ENCODE measurements at regions not wholly inside any gene's neighbourhood (a gene's known extent, or its start where the extent isn't known, plus 50 kb on each side); places are given as distances from the start of the nearest gene placed in this dataset.
"Not testable (repeated sequence)": the region's sequence is repeated elsewhere in the genome, so short reads cannot be mapped to it uniquely, and the experiment has no call there.

- DNase-seq (ENCODE audit: low spot score) = peak; percentile 45
Measured at GRCh38 chr21:39082656-39083376, 100.4 kb downstream of the PSMG1 start.

DNA sequence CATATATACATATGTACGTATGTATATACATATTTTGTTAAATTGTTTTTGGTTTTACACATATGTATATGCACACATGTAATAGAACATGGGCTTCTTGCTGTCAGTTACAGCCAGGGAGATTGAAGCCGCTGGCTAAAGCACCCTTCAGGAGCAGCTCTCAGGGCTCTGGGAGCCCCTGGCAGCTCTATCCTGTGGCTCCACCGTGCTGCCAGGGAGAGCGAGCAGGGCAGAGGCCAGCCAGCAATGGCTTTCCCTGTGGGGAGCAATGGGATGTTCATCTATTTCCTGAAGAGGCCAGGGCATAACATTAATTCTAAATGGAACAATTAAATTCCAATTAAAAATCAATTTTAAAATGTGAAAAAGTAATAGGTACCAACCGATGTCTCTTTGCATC lies 102.9 kb downstream of the PSMG1 start:
- no peak for DNase-seq (ENCODE audit: low spot score)

DNA sequence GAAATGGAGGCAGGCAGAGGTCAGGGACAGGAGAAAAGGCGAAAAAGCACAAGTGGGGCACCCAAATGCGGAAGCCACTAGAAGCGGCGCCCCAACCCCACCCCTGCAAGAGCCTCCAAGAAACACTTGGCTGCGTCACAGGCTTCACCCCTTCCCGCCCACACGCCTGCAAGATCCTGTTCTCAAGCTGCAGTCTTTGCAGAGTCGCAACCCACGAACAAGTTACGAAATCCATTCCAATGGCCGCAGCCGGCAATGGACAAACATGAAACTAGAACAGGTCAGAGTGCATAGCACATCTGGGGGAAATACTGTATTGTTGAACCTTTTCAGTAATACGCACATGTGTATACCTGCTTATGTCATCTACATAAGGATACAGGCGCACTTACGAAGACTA lies 103.6 kb downstream of the PSMG1 start:
- DNase-seq (ENCODE audit: low spot score) = no peak

DNA sequence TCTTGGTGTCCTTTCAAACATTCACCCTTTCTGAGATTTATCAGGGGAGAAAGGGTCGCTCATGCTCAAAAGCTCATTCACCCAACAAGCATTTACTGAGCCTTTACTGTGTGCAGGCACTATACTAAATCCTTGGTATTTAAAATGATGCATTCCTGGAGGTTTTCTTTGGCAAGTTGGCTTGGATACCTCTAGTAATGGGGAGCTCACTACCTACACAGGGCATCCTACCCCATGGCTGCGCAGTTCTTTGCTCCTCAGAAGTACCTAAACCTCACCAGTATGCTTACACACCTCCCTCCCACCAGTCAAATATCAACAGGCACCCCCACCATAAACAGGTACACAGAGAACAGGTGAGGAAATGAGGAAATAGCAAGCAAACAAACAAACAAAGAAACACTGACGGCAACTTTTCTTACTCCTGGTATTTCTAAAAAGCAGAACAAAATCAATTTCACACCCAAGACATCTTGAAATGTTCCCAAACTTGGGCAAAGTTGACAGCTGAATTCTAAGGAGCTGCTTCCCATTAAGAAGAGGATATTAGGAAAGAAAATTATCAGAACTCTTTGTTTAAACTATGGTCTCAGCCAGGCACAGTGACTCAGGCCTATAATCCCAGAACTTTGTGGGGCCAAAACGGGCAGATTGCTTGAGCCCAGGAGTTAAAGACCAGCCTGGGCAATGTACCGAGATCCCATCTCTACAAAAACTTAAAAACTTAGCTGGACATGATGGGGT lies 104.8 kb downstream of the PSMG1 start:
- DNase-seq (ENCODE audit: low spot score) = no peak

- DNase-seq (ENCODE audit: low spot score) = no peak
Measured at GRCh38 chr21:39077876-39078275, 105.4 kb downstream of the PSMG1 start.

DNA sequence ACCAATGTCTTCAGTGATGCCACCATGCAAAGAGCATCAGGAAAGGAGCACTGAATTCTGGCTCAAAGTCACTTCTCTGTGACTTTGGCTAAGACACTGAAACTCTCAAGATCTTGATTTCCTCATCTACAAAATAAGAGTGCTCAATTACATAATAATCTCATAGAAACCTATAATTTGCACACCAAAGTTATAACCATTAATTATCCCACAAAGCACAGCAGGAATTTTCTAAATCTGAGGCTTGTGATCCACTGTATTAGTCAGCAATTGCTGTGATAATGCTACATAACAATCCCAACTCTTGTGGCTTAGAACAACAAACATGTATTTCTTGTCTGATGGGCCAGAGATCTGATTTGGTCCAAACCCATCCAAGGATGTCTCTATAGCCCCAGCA lies 108.7 kb downstream of the PSMG1 start:
- no peak for DNase-seq (ENCODE audit: low spot score)

GRCh38 chr21:39073717-39074116 lies 109.5 kb downstream of the PSMG1 start:
- DNase-seq (ENCODE audit: low spot score) = no peak

DNA sequence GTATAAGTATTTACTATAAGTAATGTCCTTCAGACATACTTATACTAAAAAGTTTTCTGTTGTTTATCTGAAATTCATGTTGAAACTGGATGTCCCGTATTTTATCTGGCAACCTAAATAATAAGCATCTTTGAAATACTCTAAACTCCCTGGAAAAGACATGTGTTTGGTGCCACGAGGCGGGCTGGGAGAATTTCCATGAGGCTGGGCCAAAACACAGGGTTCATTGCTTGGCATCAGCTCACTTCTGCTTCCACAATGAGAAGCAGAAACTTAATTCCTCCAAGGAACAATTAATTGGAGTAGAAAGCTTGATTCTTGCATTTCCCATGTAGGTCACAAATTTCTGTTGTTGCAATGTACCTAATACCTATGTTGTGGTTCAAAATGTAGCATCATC lies 110.2 kb downstream of the PSMG1 start:
- DNase-seq (ENCODE audit: low spot score) = no peak

GRCh38 chr21:39072468-39072867 lies 110.8 kb downstream of the PSMG1 start:
- no peak for DNase-seq (ENCODE audit: low spot score)

DNA sequence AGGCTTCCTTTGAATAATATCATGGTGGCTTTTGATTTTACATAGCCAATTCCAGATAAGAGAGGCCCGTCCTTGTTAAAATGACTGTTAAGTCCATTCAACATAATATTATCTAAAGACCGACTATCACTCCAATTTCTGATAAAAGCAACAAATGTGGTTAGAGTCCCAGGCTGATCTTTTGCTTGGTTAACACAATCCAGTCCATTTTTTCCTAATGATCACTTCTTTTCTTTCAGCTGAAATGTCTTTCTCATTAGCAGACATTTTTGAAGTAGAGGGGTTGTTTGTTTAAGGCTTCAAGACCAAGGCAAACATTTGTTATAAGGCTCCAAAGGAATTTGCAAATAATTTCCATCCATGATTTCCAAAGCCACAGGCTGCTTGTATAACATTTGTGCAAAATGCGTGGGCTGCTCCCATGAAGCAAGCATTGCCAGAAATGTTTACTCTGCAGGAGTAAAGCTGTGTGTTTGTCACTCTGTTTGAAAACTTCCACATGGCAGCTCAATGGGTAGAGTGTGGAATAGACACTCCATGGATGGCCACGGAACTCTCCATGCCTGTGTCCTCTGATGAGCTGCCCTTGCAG lies 111.5 kb downstream of the PSMG1 start:
- DNase-seq (ENCODE audit: low spot score) = no peak

DNA sequence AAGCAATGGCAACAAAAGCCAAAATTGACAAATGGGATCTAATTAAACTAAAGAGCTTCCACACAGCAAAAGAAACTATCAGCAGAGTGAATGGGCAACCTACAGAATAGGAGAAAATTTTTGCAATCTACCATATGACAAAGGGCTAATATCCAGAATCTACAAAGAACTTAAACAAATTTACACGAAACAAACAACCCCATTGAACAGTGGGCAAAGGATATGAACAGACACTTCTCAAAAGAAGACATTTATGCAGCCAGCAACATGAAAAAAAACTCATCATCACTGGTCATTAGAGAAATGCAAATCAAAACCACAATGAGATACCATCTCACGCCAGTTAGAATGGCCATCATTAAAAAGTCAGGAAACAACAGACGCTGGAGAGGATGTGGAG lies 113.4 kb downstream of the PSMG1 start:
- DNase-seq (ENCODE audit: low spot score) = not testable (repeated sequence)

GRCh38 chr21:39066829-39067780 lies 116.1 kb downstream of the PSMG1 start:
- DNase-seq (ENCODE audit: low spot score) = no peak

- no peak for DNase-seq (ENCODE audit: low spot score)
Measured at GRCh38 chr21:39065917-39066316, 117.3 kb downstream of the PSMG1 start.

- no peak for DNase-seq (ENCODE audit: low spot score)
Measured at GRCh38 chr21:39064325-39065012, 118.8 kb downstream of the PSMG1 start.

GRCh38 chr21:39063517-39063916 lies 119.7 kb downstream of the PSMG1 start:
- DNase-seq (ENCODE audit: low spot score) = no peak

DNA sequence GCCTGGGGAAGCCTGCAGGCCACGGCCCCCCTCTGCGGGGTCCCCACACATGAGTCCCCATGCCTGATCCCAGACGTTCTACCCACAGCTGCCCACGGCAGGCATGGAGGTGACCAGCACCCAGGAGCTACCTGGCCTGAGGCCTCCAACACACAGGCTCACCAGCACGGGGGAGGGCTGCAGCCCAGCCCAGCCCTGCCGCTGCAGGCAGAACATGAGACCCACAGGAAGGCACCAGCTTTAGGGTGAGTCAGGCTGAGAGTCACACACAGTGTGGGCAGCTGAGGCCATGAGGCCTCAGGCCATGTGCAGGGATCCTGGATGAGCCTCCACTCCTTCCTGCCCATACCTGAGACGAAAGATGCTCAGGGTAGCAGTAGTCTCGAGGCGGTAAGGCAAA lies 121.1 kb downstream of the PSMG1 start:
- no peak for DNase-seq (ENCODE audit: low spot score)

- DNase-seq (ENCODE audit: low spot score) = no peak
Measured at GRCh38 chr21:39061766-39062165, 121.5 kb downstream of the PSMG1 start.

- DNase-seq (ENCODE audit: low spot score) = no peak
Measured at GRCh38 chr21:39060485-39061083, 122.7 kb downstream of the PSMG1 start.

DNA sequence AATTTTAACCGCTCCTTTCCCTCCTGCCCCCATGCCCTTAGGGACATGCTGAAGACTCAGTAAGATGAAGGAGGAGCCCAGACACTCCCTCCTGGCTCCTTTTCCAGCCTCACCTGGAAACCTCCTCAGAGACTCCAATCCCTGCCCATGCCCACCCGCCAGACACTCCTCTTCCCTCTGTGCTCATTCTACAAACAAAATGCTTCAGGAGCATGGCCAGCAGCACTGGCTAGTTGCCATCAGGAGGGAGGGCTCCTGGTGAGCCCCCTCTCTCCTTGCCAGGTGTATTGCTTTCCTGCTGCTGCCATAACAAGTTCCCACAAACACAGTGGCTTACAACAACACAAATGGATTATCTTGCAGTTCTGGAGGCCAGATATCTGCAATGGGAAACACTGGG lies 126.1 kb downstream of the PSMG1 start:
- no peak for DNase-seq (ENCODE audit: low spot score)

DNA sequence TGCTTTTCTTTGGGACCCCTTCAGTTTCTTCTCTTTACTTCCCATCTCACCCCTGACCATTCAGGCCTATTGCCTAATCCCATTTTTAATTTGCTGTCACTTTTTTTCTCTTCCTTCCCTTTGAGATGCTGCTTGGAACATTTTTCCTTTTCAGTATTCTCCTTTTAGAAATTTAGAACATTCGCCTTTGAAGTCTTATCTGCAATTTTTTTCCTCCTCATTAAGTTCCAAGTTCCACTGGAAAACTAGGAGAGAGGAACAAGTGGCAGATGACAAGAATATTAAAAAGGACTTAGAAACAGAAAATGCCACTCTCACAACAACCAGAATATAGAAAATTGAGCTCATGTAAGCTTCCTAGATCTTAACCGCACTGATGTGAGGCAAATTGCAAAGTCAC lies 126.6 kb downstream of the PSMG1 start:
- DNase-seq (ENCODE audit: low spot score) = no peak

DNA sequence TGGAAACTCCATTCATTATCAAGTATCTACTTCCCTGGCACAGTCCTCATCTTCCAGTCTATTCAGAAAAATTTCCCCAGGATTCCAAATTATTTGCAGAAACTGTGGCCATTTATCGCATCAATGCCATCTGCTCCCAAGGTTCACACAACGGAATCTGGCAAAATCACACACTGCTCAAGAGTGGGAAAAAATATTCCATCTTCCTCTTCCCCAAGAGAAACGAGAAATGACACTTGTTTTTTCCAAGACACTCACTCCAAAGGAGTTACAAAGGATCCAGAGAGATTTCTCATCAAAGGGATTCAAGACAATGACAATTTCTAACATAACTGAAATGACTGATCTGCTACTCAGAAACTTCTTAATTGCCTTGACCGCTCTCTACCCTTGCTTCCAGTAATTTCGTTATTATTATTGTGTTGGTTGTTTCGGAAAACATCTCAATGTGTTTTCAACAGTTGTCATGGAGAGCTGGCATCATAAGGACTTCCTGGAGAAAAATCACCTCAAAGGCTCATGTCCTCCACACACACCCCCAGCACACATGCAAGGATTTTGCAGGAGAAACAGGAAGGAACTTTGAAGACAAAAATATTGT lies 128.0 kb downstream of the PSMG1 start:
- no peak for DNase-seq (ENCODE audit: low spot score)

All from HuH-7.5 (cell line).